ENCODE measurements at regions not wholly inside any gene's neighbourhood (a gene's known extent, or its start where the extent isn't known, plus 50 kb on each side); places are given as distances from the start of the nearest gene placed in this dataset.

DNA sequence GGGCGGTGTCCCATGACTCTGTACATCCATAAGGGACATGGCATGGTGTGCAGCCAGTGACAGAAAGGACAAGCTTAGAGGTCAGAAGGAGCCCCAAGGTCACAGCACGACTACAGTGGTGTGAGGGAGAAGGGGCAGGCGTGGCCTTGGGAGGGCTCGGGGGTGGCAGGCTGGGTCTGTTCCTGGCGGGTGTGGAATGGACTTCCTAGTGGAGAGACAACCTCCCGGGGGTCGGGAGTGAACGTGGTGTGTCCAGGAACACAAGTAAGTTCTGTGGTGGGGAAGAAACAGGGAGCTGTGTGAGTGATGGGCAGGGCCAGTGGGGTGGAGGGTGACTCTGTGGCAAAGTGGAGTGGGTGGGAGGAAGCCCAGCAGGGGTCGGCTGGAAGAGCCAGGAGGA is 279.3 kb downstream of the TEX29 start:
- no peak overlapping the region for H3K4me3 Mint-ChIP-seq
- ChIA-PET POLR2A (no interaction called here), CTCF (no interaction called here)
- H3K4me1 Mint-ChIP-seq = peaks cover 38% of the 10 kb centered on the region
- peaks cover 8% of the 10 kb centered on the region for H3K27me3 Mint-ChIP-seq (ENCODE audit: low read depth)
- peaks cover 16% of the 10 kb centered on the region for H3K9me3 Mint-ChIP-seq
- TF ChIP-seq ETV6 (CRISPR knock-in tag; IDR thresholded peaks at IDR 0.05) (no peak), ZNF532 (CRISPR knock-in tag; IDR thresholded peaks at IDR 0.05; ENCODE audit: borderline replicate concordance) (no peak), MXD4 (CRISPR knock-in tag; IDR thresholded peaks at IDR 0.05; ENCODE audit: borderline replicate concordance) (no peak), ZBTB21 (CRISPR knock-in tag; IDR thresholded peaks at IDR 0.05; ENCODE audit: borderline replicate concordance) (no peak), TEAD4 (CRISPR knock-in tag; IDR thresholded peaks at IDR 0.05) (no peak)
- TF ChIP-seq, protein P1, sequence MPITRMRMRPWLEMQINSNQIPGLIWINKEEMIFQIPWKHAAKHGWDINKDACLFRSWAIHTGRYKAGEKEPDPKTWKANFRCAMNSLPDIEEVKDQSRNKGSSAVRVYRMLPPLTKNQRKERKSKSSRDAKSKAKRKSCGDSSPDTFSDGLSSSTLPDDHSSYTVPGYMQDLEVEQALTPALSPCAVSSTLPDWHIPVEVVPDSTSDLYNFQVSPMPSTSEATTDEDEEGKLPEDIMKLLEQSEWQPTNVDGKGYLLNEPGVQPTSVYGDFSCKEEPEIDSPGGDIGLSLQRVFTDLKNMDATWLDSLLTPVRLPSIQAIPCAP (CRISPR knock-in tag; IDR thresholded peaks at IDR 0.05) = no peak
- no peak for ATAC-seq
- H3K36me3 Mint-ChIP-seq = peaks cover 9% of the 10 kb centered on the region; the same call in 1 of the 2 replicates
- no peak for DNase-seq (ENCODE audit: low spot score)
- no peak overlapping the region for H3K27ac Mint-ChIP-seq

DNA sequence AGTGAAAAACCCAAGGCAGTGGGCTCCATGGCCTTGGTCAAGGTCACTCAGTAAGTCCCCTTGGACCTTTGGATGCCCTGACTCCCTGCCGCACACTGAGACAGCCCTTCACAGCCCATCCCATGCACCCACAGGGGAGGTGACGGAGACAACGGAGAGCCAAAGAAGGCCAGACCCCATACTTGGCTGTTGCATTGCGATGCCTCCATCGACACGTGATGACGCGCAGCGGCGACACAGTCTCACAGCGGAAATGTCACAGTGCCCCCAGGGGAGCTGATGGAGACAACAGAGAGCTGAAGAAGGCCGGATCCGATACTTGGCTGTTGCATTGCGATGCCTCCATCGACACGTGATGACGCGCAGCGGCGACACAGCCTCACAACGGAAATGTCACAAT is 282.4 kb downstream of the TEX29 start:
- Mint-ChIP-seq H3K27ac (no peak overlapping the region), H3K27me3 (ENCODE audit: low read depth) (no peaks in the 10 kb centered on the region), H3K4me1 (peaks cover 27% of the 10 kb centered on the region), H3K36me3 (no peaks in the 10 kb centered on the region), H3K9me3 (peaks cover 8% of the 10 kb centered on the region; the same call in 1 of the 2 replicates), H3K4me3 (no peak overlapping the region)
- no peak for DNase-seq (ENCODE audit: low spot score)
- ChIA-PET CTCF (interaction anchor here (1.5 kb wide), 1 partner anchor 98 kb away, joined by 3 read pairs; no protein-coding TSS in a partner anchor), POLR2A (no interaction called here)
- TF ChIP-seq, protein P1 (CRISPR knock-in tag; IDR thresholded peaks at IDR 0.05) = no peak
- TF ChIP-seq FOXJ3 (CRISPR knock-in tag; IDR thresholded peaks at IDR 0.05; ENCODE audit: borderline replicate concordance) = no peak
- no peak for TF ChIP-seq GABPB1 (CRISPR knock-in tag; IDR thresholded peaks at IDR 0.05)
- TF ChIP-seq CREM (CRISPR knock-in tag; IDR thresholded peaks at IDR 0.05) = no peak
- TF ChIP-seq SOX15 (CRISPR knock-in tag; IDR thresholded peaks at IDR 0.05) = no peak
- no peak for TF ChIP-seq ZNF138 (CRISPR knock-in tag; conservative IDR thresholded peaks at IDR 0.05)
- TF ChIP-seq CDX4 (CRISPR knock-in tag; IDR thresholded peaks at IDR 0.05; ENCODE audit: borderline replicate concordance) = no peak
- TF ChIP-seq CREB1 (CRISPR knock-in tag; IDR thresholded peaks at IDR 0.05) = no peak
- no peak for TF ChIP-seq FOXK1 (CRISPR knock-in tag; IDR thresholded peaks at IDR 0.05)
- no peak for TF ChIP-seq IRF2 (CRISPR knock-in tag; IDR thresholded peaks at IDR 0.05; ENCODE audit: borderline replicate concordance, low read depth)
- TF ChIP-seq ATF3 (CRISPR knock-in tag; conservative IDR thresholded peaks at IDR 0.05) = no peak
- TF ChIP-seq SP1 (CRISPR knock-in tag; conservative IDR thresholded peaks at IDR 0.05) = no peak
- TF ChIP-seq, protein P2, sequence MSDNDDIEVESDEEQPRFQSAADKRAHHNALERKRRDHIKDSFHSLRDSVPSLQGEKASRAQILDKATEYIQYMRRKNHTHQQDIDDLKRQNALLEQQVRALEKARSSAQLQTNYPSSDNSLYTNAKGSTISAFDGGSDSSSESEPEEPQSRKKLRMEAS (CRISPR knock-in tag; IDR thresholded peaks at IDR 0.05) = no peak
- TF ChIP-seq NR1H2 (CRISPR knock-in tag; IDR thresholded peaks at IDR 0.05) = no peak
- ATAC-seq = no peak

Measured in WTC11 (cell line).